ENCODE measurements at regions not wholly inside any gene's neighbourhood (a gene's known extent, or its start where the extent isn't known, plus 50 kb on each side); places are given as distances from the start of the nearest gene placed in this dataset.

DNA sequence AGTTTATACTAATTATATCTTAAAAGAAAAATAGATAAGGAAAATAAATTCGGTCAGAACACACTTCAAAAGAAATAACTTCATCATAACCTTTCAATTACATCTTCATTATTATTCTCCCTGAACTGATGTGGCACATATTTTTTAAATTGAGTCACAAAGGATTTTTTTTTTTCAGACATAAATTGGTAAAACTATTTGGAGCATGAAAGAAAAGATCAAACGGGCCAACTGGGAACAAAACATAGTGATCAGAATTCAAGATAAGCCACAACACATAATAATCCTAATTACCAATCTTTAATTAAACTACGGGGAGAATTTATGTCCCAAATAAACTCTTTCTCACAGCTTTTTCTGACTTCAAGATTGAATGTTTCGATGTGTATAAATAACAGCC, 258.2 kb upstream of the MAGI2 start:
- no peak overlapping the region for H3K9ac ChIP-seq (ENCODE audit: low read depth, low read length, poor library complexity, severe bottlenecking)

DNA sequence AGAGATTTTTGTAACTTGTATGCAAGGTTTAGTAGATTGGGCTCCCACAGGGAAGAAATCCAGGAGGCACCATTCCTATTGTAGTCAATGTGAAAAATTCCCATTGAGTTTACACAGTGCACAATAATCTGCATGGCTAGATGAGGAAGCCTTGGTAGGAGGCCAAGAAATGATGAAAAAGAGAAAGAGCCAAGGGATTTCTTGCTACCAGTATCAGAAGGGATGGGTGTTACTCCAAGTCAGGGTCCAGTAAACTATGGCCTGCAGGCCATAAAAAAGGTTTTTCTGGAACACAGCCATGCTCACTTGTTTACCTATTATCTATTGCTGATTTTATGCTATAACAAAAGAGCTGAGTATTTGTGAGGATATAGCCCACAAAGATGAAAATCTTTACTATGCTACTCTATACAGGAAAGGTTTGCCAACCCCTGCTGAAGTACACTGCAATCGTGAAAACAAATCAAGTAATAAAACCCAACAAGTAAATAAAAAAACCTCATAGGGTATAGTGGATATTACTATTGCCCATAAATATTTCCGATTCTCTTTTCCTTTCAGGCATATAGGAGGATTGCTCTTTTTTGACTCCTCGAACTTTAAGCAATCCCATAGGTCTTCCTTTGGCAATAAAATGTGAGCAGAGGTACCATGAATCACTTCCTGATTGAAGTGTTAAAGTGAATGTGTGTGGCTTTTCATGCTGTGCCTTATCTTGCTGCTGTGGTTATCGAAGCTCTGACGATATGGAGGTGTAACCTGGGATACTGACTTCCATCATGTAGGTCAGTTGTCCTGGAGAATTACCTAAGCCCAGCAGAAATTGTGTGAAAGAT, 256.3 kb upstream of the MAGI2 start:
- Histone ChIP-seq H3K4me2 (ENCODE audit: low read depth, low read length, poor library complexity, severe bottlenecking) (peak overlapping the region; percentile 20), H3K4me3 (ENCODE audit: low read length, poor library complexity, severe bottlenecking) (no peak overlapping the region), H3K4me1 (ENCODE audit: insufficient read depth, low read length, poor library complexity, severe bottlenecking) (peaks cover 7% of the 10 kb centered on the region), H3K9ac (ENCODE audit: low read depth, low read length, poor library complexity, severe bottlenecking) (no peak overlapping the region), H3K9me3 (ENCODE audit: insufficient read depth, low read depth, low read length) (no peaks in the 10 kb centered on the region), H3K27me3 (ENCODE audit: insufficient read depth, low read length, poor library complexity, severe bottlenecking) (peaks cover 21% of the 10 kb centered on the region), H3K79me2 (ENCODE audit: insufficient read depth, low read length) (no peaks in the 10 kb centered on the region), H4K20me1 (ENCODE audit: insufficient read depth, low read length, poor library complexity, severe bottlenecking) (no peaks in the 10 kb centered on the region), H3F3A (ENCODE audit: low read depth) (no peaks in the 10 kb centered on the region), H3K36me3 (ENCODE audit: insufficient read depth, low read length) (no peaks in the 10 kb centered on the region), H3K9me2 (replicated peaks; ENCODE audit: low read depth, low read length) (no peaks in the 10 kb centered on the region), H2AFZ (ENCODE audit: low read length) (no peak overlapping the region)
- TF ChIP-seq, protein P1, sequence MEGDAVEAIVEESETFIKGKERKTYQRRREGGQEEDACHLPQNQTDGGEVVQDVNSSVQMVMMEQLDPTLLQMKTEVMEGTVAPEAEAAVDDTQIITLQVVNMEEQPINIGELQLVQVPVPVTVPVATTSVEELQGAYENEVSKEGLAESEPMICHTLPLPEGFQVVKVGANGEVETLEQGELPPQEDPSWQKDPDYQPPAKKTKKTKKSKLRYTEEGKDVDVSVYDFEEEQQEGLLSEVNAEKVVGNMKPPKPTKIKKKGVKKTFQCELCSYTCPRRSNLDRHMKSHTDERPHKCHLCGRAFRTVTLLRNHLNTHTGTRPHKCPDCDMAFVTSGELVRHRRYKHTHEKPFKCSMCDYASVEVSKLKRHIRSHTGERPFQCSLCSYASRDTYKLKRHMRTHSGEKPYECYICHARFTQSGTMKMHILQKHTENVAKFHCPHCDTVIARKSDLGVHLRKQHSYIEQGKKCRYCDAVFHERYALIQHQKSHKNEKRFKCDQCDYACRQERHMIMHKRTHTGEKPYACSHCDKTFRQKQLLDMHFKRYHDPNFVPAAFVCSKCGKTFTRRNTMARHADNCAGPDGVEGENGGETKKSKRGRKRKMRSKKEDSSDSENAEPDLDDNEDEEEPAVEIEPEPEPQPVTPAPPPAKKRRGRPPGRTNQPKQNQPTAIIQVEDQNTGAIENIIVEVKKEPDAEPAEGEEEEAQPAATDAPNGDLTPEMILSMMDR (conservative IDR thresholded peaks at IDR 0.05; ENCODE audit: low read length), result no peak
- TF ChIP-seq EZH2phosphoT487 (IDR thresholded peaks at IDR 0.05; ENCODE audit: borderline replicate concordance), result no peak

More for the DNA sequence above, 258.2 kb upstream of the MAGI2 start:
- no peak overlapping the region for H2AFZ ChIP-seq (ENCODE audit: low read length)
- H3F3A ChIP-seq (ENCODE audit: low read depth), result no peaks in the 10 kb centered on the region
- no peaks in the 10 kb centered on the region for H3K79me2 ChIP-seq (ENCODE audit: insufficient read depth, low read length)
- no peaks in the 10 kb centered on the region for H3K36me3 ChIP-seq (ENCODE audit: insufficient read depth, low read length)
- no peak overlapping the region for H3K4me2 ChIP-seq (ENCODE audit: low read depth, low read length, poor library complexity, severe bottlenecking)
- H3K4me1 ChIP-seq (ENCODE audit: insufficient read depth, low read length, poor library complexity, severe bottlenecking), result peaks cover 7% of the 10 kb centered on the region
- no peaks in the 10 kb centered on the region for H3K9me3 ChIP-seq (ENCODE audit: insufficient read depth, low read depth, low read length)
- TF ChIP-seq, protein P1 (conservative IDR thresholded peaks at IDR 0.05; ENCODE audit: low read length), result no peak
- TF ChIP-seq EZH2phosphoT487 (IDR thresholded peaks at IDR 0.05; ENCODE audit: borderline replicate concordance), result no peak
- H3K9me2 ChIP-seq (replicated peaks; ENCODE audit: low read depth, low read length), result no peaks in the 10 kb centered on the region
- no peaks in the 10 kb centered on the region for H4K20me1 ChIP-seq (ENCODE audit: insufficient read depth, low read length, poor library complexity, severe bottlenecking)
- peaks cover 21% of the 10 kb centered on the region for H3K27me3 ChIP-seq (ENCODE audit: insufficient read depth, low read length, poor library complexity, severe bottlenecking)
- H3K4me3 ChIP-seq (ENCODE audit: low read length, poor library complexity, severe bottlenecking), result no peak overlapping the region

DNA sequence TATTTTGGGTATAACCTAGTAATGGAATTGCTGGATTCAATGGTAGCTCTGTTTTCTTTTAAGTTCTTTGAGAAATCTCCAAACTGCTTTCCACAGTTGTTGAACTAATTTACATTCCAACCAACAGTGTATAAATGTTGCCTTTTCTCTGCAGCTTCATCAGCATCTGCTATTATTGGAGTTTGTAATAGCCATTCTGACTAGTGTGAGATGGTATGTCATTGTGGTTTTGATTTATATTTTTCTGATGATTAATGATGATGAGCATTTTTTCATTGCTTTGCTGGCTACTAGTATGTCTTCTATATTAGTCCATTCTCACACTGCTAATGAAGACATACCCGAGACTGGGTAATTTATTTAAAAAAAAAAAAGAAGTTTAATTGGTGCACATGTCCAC, 248.6 kb upstream of the MAGI2 start:
- H3K9ac ChIP-seq (ENCODE audit: low read depth, low read length, poor library complexity, severe bottlenecking), result no peak overlapping the region
- H3K79me2 ChIP-seq (ENCODE audit: insufficient read depth, low read length), result no peaks in the 10 kb centered on the region
- no peak overlapping the region for H2AFZ ChIP-seq (ENCODE audit: low read length)
- H3K4me3 ChIP-seq (ENCODE audit: low read length, poor library complexity, severe bottlenecking), result no peak overlapping the region
- H4K20me1 ChIP-seq (ENCODE audit: insufficient read depth, low read length, poor library complexity, severe bottlenecking), result no peaks in the 10 kb centered on the region
- H3K27me3 ChIP-seq (ENCODE audit: insufficient read depth, low read length, poor library complexity, severe bottlenecking), result no peaks in the 10 kb centered on the region
- H3K9me2 ChIP-seq (replicated peaks; ENCODE audit: low read depth, low read length), result no peaks in the 10 kb centered on the region
- no peaks in the 10 kb centered on the region for H3F3A ChIP-seq (ENCODE audit: low read depth)
- no peak for TF ChIP-seq EZH2phosphoT487 (IDR thresholded peaks at IDR 0.05; ENCODE audit: borderline replicate concordance)
- TF ChIP-seq, protein P1 (conservative IDR thresholded peaks at IDR 0.05; ENCODE audit: low read length), result no peak
- no peaks in the 10 kb centered on the region for H3K4me1 ChIP-seq (ENCODE audit: insufficient read depth, low read length, poor library complexity, severe bottlenecking)
- H3K36me3 ChIP-seq (ENCODE audit: insufficient read depth, low read length), result no peaks in the 10 kb centered on the region
- no peak overlapping the region for H3K4me2 ChIP-seq (ENCODE audit: low read depth, low read length, poor library complexity, severe bottlenecking)
- no peaks in the 10 kb centered on the region for H3K9me3 ChIP-seq (ENCODE audit: insufficient read depth, low read depth, low read length)
